ENCODE measurements at regions not wholly inside any gene's neighbourhood (a gene's known extent, or its start where the extent isn't known, plus 50 kb on each side); places are given as distances from the start of the nearest gene placed in this dataset.

- no peak for DNase-seq (ENCODE audit: low read depth, low spot score)
- POLR2A ChIA-PET: no interaction called here
- H3K9me3 ChIP-seq (ENCODE audit: control insufficient read depth, insufficient read depth, low read length): peaks cover 6% of the 10 kb centered on the region; the same call in 1 of the 2 replicates
- H3K27me3 ChIP-seq (ENCODE audit: control insufficient read depth, insufficient read depth, low read length): no peaks in the 10 kb centered on the region
- H3K4me3 ChIP-seq (ENCODE audit: low read depth, low read length): no peak overlapping the region
- H3K27ac ChIP-seq (ENCODE audit: low read depth, low read length): no peak overlapping the region
- TF ChIP-seq CTCF (IDR thresholded peaks at IDR 0.05; ENCODE audit: low read depth, low read length): no peak
- CTCF ChIA-PET: no interaction called here
Observed at GRCh38 chr18:30618567-30618966, 424.0 kb downstream of the DSC3 start.

- no peak for DNase-seq (ENCODE audit: low read depth, low spot score)
- Histone ChIP-seq H3K4me3 (ENCODE audit: low read depth, low read length) (no peak overlapping the region), H3K27me3 (ENCODE audit: control insufficient read depth, insufficient read depth, low read length) (no peaks in the 10 kb centered on the region), H3K27ac (ENCODE audit: low read depth, low read length) (no peak overlapping the region), H3K9me3 (ENCODE audit: control insufficient read depth, insufficient read depth, low read length) (peaks cover 8% of the 10 kb centered on the region; the same call in 1 of the 2 replicates)
- ChIA-PET CTCF (no interaction called here), POLR2A (no interaction called here)
- TF ChIP-seq CTCF (IDR thresholded peaks at IDR 0.05; ENCODE audit: low read depth, low read length): no peak
Observed at GRCh38 chr18:30616414-30616813, 426.1 kb downstream of the DSC3 start.

- Histone ChIP-seq H3K27ac (ENCODE audit: low read depth, low read length) (no peak overlapping the region), H3K27me3 (ENCODE audit: control insufficient read depth, insufficient read depth, low read length) (no peaks in the 10 kb centered on the region), H3K9me3 (ENCODE audit: control insufficient read depth, insufficient read depth, low read length) (peaks cover 8% of the 10 kb centered on the region; the same call in 1 of the 2 replicates), H3K4me3 (ENCODE audit: low read depth, low read length) (no peak overlapping the region)
- no peak for TF ChIP-seq CTCF (IDR thresholded peaks at IDR 0.05; ENCODE audit: low read depth, low read length)
- ChIA-PET POLR2A (no interaction called here), CTCF (no interaction called here)
- no peak for DNase-seq (ENCODE audit: low read depth, low spot score)
Observed at GRCh38 chr18:30613467-30613801, 429.1 kb downstream of the DSC3 start.

GRCh38 chr18:30601541-30601940 is 441.0 kb downstream of the DSC3 start:
- Histone ChIP-seq H3K4me3 (ENCODE audit: low read depth, low read length) (no peak overlapping the region), H3K9me3 (ENCODE audit: control insufficient read depth, insufficient read depth, low read length) (no peaks in the 10 kb centered on the region), H3K27ac (ENCODE audit: low read depth, low read length) (no peak overlapping the region), H3K27me3 (ENCODE audit: control insufficient read depth, insufficient read depth, low read length) (no peaks in the 10 kb centered on the region)
- DNase-seq (ENCODE audit: low read depth, low spot score): no peak
- POLR2A ChIA-PET: no interaction called here
- TF ChIP-seq CTCF (IDR thresholded peaks at IDR 0.05; ENCODE audit: low read depth, low read length): no peak
- CTCF ChIA-PET: no interaction called here

- Histone ChIP-seq H3K27me3 (ENCODE audit: control insufficient read depth, insufficient read depth, low read length) (no peaks in the 10 kb centered on the region), H3K9me3 (ENCODE audit: control insufficient read depth, insufficient read depth, low read length) (peaks cover 11% of the 10 kb centered on the region), H3K27ac (ENCODE audit: low read depth, low read length) (no peak overlapping the region), H3K4me3 (ENCODE audit: low read depth, low read length) (no peak overlapping the region)
- CTCF ChIA-PET: no interaction called here
- POLR2A ChIA-PET: no interaction called here
- no peak for TF ChIP-seq CTCF (IDR thresholded peaks at IDR 0.05; ENCODE audit: low read depth, low read length)
- DNase-seq (ENCODE audit: low read depth, low spot score): no peak
Observed at GRCh38 chr18:30597202-30597601, 445.3 kb downstream of the DSC3 start.

All from AG04450 (cell line).